OCI-LY1 (cell line): ENCODE measurements at regions not wholly inside any gene's neighbourhood (a gene's known extent, or its start where the extent isn't known, plus 50 kb on each side); places are given as distances from the start of the nearest gene placed in this dataset.

Experiments used
- CTCF ChIP-seq: fragments of 200-600 bp; sonication (generic), shearing (Covaris generic); IDR thresholded peaks from 2 replicates; pipeline ENCODE4 v1.5.1; 2017; ENCODE audit warnings: mild to moderate bottlenecking, antibody characterized with exemption, low read length, moderate library complexity, mixed read lengths
- EZH2 ChIP-seq: fragments of 200-600 bp; sonication (generic), shearing (Covaris generic); IDR thresholded peaks from 2 replicates; pipeline ENCODE4 v1.8.0; 2017; ENCODE audit warnings: borderline replicate concordance, mixed run types, mild to moderate bottlenecking, antibody characterized with exemption, low read length, moderate library complexity, mixed read lengths

- TF ChIP-seq CTCF (no peak), EZH2 (no peak)
Measured at GRCh38 chr13:62839338-62839737, 1423.7 kb upstream of the PCDH20 start.
